HCT116 (cell line): ENCODE measurements at regions not wholly inside any gene's neighbourhood (a gene's known extent, or its start where the extent isn't known, plus 50 kb on each side); places are given as distances from the start of the nearest gene placed in this dataset.

Source experiments
- ATAC-seq: fragments of 200-7000 bp; cut with Tn5 transposase; 2 replicates; pipeline ENCODE4 v1.9.1; 2020; ENCODE audit warnings: mild to moderate bottlenecking, moderate library complexity
- BruUV-seq: library from RNA; stranded (reverse); fragments of 400-500 nt; replicated peaks from 2 replicates; lab custom pipeline; 2021; lab: Mats Ljungman, UMichigan
- CTCF ChIA-PET: fragments of 300-600 bp; sonication (Branson Sonifier 250); formaldehyde crosslinking; loops from one replicate; lab custom pipeline; 2021; ENCODE audit warnings: antibody characterized with exemption; lab: Charles Lee
- POLR2A ChIA-PET: fragments of 300-600, 350-600 bp; sonication (Branson Sonifier 250); formaldehyde crosslinking; loops from one replicate; lab custom pipeline; 2021; ENCODE audit warnings: antibody characterized with exemption; lab: Charles Lee
- RAD21 ChIA-PET, 2 experiments: fragments of 300-600 bp; sonication (Branson Sonifier 250); formaldehyde crosslinking; loops; one replicate each; lab custom pipeline; 2023; ENCODE audit warnings: low total read pairs in 2 of 2; ENCODE audit not compliant: uncharacterized antibody in 2 of 2, unreplicated experiment in 2 of 2, low non-redundant PET in 1 of 2; lab: Charles Lee
- DNase-seq: peaks from one replicate; pipeline ENCODE4 v3.0.0-alpha.2; 2010; ENCODE audit warnings: low read depth, low spot score
- H2AFZ ChIP-seq: fragments of 200-600 bp; shearing (Covaris generic), sonication (generic); 2 replicates; pipeline ENCODE4 v1.6.1; 2017; ENCODE audit warnings: low read depth, mixed run types, mixed read lengths, antibody characterized with exemption, low read length; ENCODE audit not compliant: poor library complexity, severe bottlenecking
- H3K27ac ChIP-seq: 2 replicates; pipeline ENCODE4 v1.5.1; 2012; ENCODE audit warnings: low read depth, low read length
- H3K27me3 ChIP-seq: fragments of 200-600 bp; sonication (generic); 2 replicates; pipeline ENCODE4 v1.6.1; 2016; ENCODE audit warnings: mixed run types, low read length, mixed read lengths; ENCODE audit not compliant: insufficient read depth
- H3K36me3 ChIP-seq, 2 experiments: fragments of 200-500 bp in 1 of 2; fragments of 200-600 bp in 1 of 2; sonication (Bioruptor generic) in 1 of 2; sonication (generic) in 1 of 2; 2 replicates each; pipeline versions ENCODE4 v1.5.1 to v1.6.1; 2014 to 2016; ENCODE audit warnings: low read length in 2 of 2, inconsistent platforms in 1 of 2, mixed read lengths in 1 of 2, mixed run types in 1 of 2; ENCODE audit not compliant: insufficient read depth in 2 of 2, control insufficient read depth in 1 of 2
- H3K4me1 ChIP-seq, 2 experiments: fragments of 200-600 bp in 1 of 2; sonication (generic) in 1 of 2; 2 replicates each; pipeline versions ENCODE4 v1.5.1 to v1.6.1; 2012 to 2017; ENCODE audit warnings: low read length in 2 of 2, inconsistent platforms in 1 of 2, mild to moderate bottlenecking in 1 of 2, mixed read lengths in 1 of 2, mixed run types in 1 of 2, moderate library complexity in 1 of 2; ENCODE audit not compliant: insufficient read depth in 2 of 2, control insufficient read depth in 1 of 2
- H3K4me2 ChIP-seq: fragments of 200-600 bp; sonication (generic); 2 replicates; pipeline ENCODE4 v1.6.1; 2017; ENCODE audit warnings: mixed run types, low read length, mixed read lengths
- H3K4me3 ChIP-seq, 2 experiments: fragments of 200-600 bp in 1 of 2; sonication (generic) in 1 of 2; replicated peaks in 1 of 2; 2 replicates each; pipeline ENCODE4 v1.5.1; 2011 to 2016; ENCODE audit warnings: low read length in 2 of 2, control low read depth in 1 of 2, low read depth in 1 of 2, mild to moderate bottlenecking in 1 of 2, mixed read lengths in 1 of 2, mixed run types in 1 of 2
- H3K79me2 ChIP-seq: fragments of 200-600 bp; sonication (generic); 2 replicates; pipeline ENCODE4 v1.6.1; 2017; ENCODE audit warnings: mild to moderate bottlenecking, mixed run types, low read length, moderate library complexity, mixed read lengths; ENCODE audit not compliant: insufficient read depth
- H3K9ac ChIP-seq: fragments of 200-600 bp; sonication (generic); 2 replicates; pipeline ENCODE4 v1.6.1; 2016; ENCODE audit warnings: low read length, mixed read lengths
- H3K9me2 ChIP-seq: fragments of 200-600 bp; sonication (generic), shearing (Covaris generic); 2 replicates; pipeline ENCODE4 v1.6.1; 2017; ENCODE audit warnings: mixed run types, mild to moderate bottlenecking, moderate library complexity; ENCODE audit not compliant: insufficient read depth
- H3K9me3 ChIP-seq, 2 experiments: fragments of 200-500 bp in 1 of 2; fragments of 200-600 bp in 1 of 2; sonication (Bioruptor generic) in 1 of 2; sonication (generic) in 1 of 2; 2 replicates each; pipeline ENCODE4 v1.6.1; 2014 to 2017; ENCODE audit warnings: low read length in 2 of 2, mixed read lengths in 2 of 2, inconsistent platforms in 1 of 2, low read depth in 1 of 2, mild to moderate bottlenecking in 1 of 2, mixed run types in 1 of 2, moderate library complexity in 1 of 2; ENCODE audit not compliant: control insufficient read depth in 1 of 2, insufficient read depth in 1 of 2
- H4K20me1 ChIP-seq: fragments of 200-600 bp; sonication (generic), shearing (Covaris generic); 2 replicates; pipeline ENCODE4 v1.6.1; 2017; ENCODE audit warnings: mixed run types, mild to moderate bottlenecking, moderate library complexity; ENCODE audit not compliant: insufficient read depth
- EZH2 ChIP-seq: fragments of 200-600 bp; sonication (generic); IDR thresholded peaks from 2 replicates; pipeline ENCODE4 v1.6.1; 2017; ENCODE audit warnings: antibody characterized with exemption, mixed run types
- POLR2A ChIP-seq: IDR thresholded peaks from 2 replicates; pipeline ENCODE4 v1.7.0; 2011; ENCODE audit warnings: borderline replicate concordance; ENCODE audit not compliant: insufficient read depth, insufficient read length; ENCODE audit errors: extremely low read depth
- RAD21 ChIP-seq: IDR thresholded peaks from 2 replicates; pipeline ENCODE4 v1.6.1; 2012; ENCODE audit warnings: low read depth, mild to moderate bottlenecking
- SIN3A ChIP-seq: IDR thresholded peaks from 2 replicates; pipeline ENCODE4 v1.6.1; 2012; ENCODE audit warnings: low read depth
- SP1 ChIP-seq: IDR thresholded peaks from 2 replicates; pipeline ENCODE4 v1.6.1; 2012; ENCODE audit warnings: low read depth
- ZNF274 ChIP-seq: fragments of 200-500 bp; sonication (Bioruptor generic); IDR thresholded peaks from 2 replicates; pipeline ENCODE4 v1.6.1; 2014; ENCODE audit warnings: mild to moderate bottlenecking, low read depth, low read length, inconsistent platforms
- intact Hi-C: fragments of 100-400 bp; cut with micrococcal nuclease; formaldehyde crosslinking; loops from 2 replicates; pipeline ENCODE4 v1.10.0; 2022
- TF ChIP-seq, protein P1 (sequence below): IDR thresholded peaks from 2 replicates; pipeline ENCODE4 v1.6.1; 2012

DNA sequence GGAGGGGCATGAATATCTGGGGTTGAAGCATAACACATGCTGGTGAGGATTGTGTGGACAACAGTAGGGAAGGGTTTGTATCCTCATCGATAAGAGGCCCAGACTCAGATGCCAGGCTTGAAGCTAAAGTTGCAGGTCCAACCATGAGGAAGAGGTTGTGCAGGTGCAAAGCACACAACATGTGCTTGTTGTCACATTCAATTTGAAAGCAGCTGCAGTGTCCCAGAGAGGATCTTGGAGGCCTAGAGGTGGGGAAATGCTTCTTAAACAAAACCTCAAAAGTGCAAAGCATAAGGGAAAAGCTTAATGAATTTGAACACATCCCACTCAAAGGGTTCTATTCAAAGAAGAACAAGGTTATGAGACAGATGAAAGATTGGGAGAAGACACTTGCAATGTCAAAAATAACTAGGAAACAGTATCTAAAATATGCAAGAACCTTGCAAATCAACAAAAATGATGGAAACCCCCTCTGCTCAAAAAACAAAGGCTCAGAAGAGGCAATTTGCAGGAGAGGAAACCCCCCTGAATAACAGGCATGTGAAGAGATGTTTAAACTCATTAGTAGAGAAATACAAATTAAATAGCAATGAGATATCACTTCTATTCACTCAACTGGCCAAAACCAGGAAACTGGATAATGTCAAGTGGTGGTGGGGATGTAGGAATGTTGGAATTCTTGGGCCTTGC, 187.1 kb downstream of the KATNAL1 start:
- Histone ChIP-seq H3K4me2 (no peak overlapping the region), H3K27me3 (no peaks in the 10 kb centered on the region; the same call in 1 of the 2 replicates), H3K9me2 (no peaks in the 10 kb centered on the region), H3K79me2 (no peaks in the 10 kb centered on the region), H3K9me3 (no peaks in the 10 kb centered on the region), H3K4me3 (no peak overlapping the region), H3K9ac (no peak overlapping the region), H2AFZ (no peak overlapping the region), H4K20me1 (no peaks in the 10 kb centered on the region), H3K36me3 (no peaks in the 10 kb centered on the region), H3K27ac (no peak overlapping the region), H3K4me1 (peaks cover 2% of the 10 kb centered on the region in 2 experiments; a peak in 3 of 4 replicates)
- ChIA-PET RAD21 (no interaction called here), CTCF (no interaction called here), POLR2A (no interaction called here)
- no peak for TF ChIP-seq SIN3A
- no TSS peak for BruUV-seq
- intact Hi-C loops: no loop called here
- no peak for DNase-seq
- ATAC-seq: no peak

DNA sequence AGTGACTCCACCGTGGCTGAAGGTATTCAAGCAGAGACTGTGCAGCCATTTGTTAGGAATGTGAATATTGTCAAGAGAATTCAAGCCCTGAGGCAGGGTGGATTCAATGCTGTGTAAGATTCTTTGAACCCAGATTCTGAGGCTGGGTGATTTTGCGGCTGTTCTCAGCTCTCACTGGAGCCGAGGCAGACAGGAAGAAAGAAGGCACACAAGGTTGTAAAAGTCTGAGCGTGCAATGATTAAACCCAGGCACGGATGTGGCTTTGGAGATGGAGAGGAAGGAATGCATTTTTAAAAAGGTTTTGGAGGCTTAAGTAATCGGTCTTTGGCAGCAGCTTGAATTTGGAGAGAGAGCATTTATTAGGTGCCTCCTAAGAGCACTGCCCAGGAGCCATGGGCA, 187.9 kb downstream of the KATNAL1 start:
- H3K27ac ChIP-seq: no peak overlapping the region
- TF ChIP-seq EZH2 (no peak), POLR2A (no peak), RAD21 (no peak), SP1 (no peak), ZNF274 (no peak)
- TF ChIP-seq, protein P1, sequence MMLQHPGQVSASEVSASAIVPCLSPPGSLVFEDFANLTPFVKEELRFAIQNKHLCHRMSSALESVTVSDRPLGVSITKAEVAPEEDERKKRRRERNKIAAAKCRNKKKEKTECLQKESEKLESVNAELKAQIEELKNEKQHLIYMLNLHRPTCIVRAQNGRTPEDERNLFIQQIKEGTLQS: no peak
- H3K9me2 ChIP-seq: no peaks in the 10 kb centered on the region
- H4K20me1 ChIP-seq: no peaks in the 10 kb centered on the region
- CTCF ChIA-PET: no interaction called here
- no peak overlapping the region for H3K4me3 ChIP-seq
- H3K4me2 ChIP-seq: no peak overlapping the region
- H3K9ac ChIP-seq: no peak overlapping the region
- no peaks in the 10 kb centered on the region; the same call in 1 of the 2 replicates for H3K27me3 ChIP-seq
- ATAC-seq (no peak), DNase-seq (no peak)
- intact Hi-C loops: loop anchor here (5.0 to 10.0 kb wide), 2 partner anchors 195 to 683 kb away; no protein-coding TSS in a partner anchor
- H3K4me1 ChIP-seq: peaks cover under 1 to 5% of the 10 kb centered on the region in 2 experiments; a peak in 2 of 4 replicates
- no TSS peak for BruUV-seq
- POLR2A ChIA-PET: no interaction called here
- no peaks in the 10 kb centered on the region for H3K9me3 ChIP-seq
- no peaks in the 10 kb centered on the region for H3K36me3 ChIP-seq
- H2AFZ ChIP-seq: no peak overlapping the region
- H3K79me2 ChIP-seq: no peaks in the 10 kb centered on the region
- RAD21 ChIA-PET: no interaction called here
